Body of pancreas (tissue), 4 donors: ENCODE measurements at regions not wholly inside any gene's neighbourhood (a gene's known extent, or its start where the extent isn't known, plus 50 kb on each side); places are given as distances from the start of the nearest gene placed in this dataset.

Experiments
- POLR2A ChIP-seq, 3 donors: fragments of 450-650 bp; IDR thresholded peaks; one replicate each; pipeline ENCODE4 v1.6.1; 2016; ENCODE audit warnings: antibody characterized with exemption in 3 of 3, mild to moderate bottlenecking in 2 of 3
- TF ChIP-seq, protein P1 (sequence below), 7 experiments: fragments of 450-650 bp in 4 of 7; fragments of 200-600 bp in 3 of 7; sonication (generic) in 3 of 7; IDR thresholded peaks; one replicate each; pipeline ENCODE4 v1.5.1; 2016 to 2019; ENCODE audit warnings: antibody characterized with exemption in 7 of 7

DNA sequence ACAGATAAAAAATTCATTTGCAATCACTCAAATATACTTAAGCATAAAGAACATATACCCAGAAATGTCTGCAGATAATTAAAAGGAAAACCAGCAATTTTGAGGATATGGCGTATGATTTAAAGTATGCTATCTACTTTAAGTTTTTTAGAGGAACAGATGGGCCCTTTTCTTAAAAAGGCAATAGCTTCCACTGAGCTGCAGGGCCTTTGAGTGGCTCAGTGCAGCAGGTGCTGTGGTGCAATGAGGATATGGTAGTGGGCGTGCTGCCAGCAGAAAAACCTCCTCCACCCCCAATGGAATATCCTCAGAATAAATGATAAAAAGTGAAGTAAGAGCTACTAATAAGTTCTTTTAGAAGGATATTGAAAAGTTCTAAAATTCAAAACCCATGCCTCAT lies 814.5 kb downstream of the MTRR start:
- TF ChIP-seq, protein P1, sequence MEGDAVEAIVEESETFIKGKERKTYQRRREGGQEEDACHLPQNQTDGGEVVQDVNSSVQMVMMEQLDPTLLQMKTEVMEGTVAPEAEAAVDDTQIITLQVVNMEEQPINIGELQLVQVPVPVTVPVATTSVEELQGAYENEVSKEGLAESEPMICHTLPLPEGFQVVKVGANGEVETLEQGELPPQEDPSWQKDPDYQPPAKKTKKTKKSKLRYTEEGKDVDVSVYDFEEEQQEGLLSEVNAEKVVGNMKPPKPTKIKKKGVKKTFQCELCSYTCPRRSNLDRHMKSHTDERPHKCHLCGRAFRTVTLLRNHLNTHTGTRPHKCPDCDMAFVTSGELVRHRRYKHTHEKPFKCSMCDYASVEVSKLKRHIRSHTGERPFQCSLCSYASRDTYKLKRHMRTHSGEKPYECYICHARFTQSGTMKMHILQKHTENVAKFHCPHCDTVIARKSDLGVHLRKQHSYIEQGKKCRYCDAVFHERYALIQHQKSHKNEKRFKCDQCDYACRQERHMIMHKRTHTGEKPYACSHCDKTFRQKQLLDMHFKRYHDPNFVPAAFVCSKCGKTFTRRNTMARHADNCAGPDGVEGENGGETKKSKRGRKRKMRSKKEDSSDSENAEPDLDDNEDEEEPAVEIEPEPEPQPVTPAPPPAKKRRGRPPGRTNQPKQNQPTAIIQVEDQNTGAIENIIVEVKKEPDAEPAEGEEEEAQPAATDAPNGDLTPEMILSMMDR (IDR thresholded peaks at IDR 0.05), result no peak
- TF ChIP-seq POLR2A (IDR thresholded peaks at IDR 0.05), result no peak
